LNCaP clone FGC (cell line): ENCODE measurements at regions not wholly inside any gene's neighbourhood (a gene's known extent, or its start where the extent isn't known, plus 50 kb on each side); places are given as distances from the start of the nearest gene placed in this dataset.

Experiments
- DNase-seq: peaks from one replicate; pipeline ENCODE4 v3.0.0-alpha.2; 2011; ENCODE audit warnings: low read depth
- H3K4me3 ChIP-seq: 2 replicates; pipeline ENCODE4 v1.5.1; 2011; ENCODE audit warnings: mild to moderate bottlenecking, low read depth, low read length, control low read depth
- TF ChIP-seq, protein P1 (sequence below): IDR thresholded peaks from 2 replicates; pipeline ENCODE4 v1.5.1; 2012; ENCODE audit warnings: mild to moderate bottlenecking; ENCODE audit not compliant: control insufficient read depth, insufficient read depth; ENCODE audit errors: extremely low read depth

DNA sequence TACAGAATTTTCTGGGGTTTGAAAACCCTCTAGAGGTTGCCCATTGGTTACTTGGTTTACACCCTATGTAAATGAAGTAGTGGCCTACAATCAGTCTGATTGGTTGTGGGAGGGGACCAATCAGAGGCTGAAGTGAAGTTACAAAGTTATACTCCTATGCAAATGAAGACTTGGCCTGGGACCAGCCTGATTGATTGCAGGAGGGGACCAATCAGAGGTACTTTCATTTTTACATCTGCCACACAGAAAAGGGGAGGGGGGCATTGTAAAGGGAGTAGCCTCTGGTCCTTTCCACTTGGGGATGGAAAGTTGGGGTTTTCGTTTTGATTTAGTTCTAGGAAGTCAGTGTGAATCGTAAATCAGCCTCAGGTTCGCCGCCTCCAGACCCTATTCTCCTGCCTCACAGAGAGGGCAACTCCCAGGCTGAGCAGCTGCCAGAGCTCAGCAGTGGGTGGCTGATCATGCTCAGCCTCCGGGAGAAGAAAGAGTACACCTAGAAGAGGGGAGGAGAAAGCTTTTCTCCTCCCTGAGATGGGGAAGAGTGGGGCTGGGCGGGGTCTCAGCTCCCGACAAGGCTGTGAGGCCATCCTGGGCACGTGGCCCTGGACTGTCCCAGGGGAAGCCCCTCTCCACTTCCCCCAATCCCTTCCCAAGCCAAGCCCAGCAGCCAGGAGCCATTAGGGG is 372.5 kb downstream of the GALR1 start:
- H3K4me3 ChIP-seq = no peak overlapping the region
- no peak for DNase-seq
- TF ChIP-seq, protein P1, sequence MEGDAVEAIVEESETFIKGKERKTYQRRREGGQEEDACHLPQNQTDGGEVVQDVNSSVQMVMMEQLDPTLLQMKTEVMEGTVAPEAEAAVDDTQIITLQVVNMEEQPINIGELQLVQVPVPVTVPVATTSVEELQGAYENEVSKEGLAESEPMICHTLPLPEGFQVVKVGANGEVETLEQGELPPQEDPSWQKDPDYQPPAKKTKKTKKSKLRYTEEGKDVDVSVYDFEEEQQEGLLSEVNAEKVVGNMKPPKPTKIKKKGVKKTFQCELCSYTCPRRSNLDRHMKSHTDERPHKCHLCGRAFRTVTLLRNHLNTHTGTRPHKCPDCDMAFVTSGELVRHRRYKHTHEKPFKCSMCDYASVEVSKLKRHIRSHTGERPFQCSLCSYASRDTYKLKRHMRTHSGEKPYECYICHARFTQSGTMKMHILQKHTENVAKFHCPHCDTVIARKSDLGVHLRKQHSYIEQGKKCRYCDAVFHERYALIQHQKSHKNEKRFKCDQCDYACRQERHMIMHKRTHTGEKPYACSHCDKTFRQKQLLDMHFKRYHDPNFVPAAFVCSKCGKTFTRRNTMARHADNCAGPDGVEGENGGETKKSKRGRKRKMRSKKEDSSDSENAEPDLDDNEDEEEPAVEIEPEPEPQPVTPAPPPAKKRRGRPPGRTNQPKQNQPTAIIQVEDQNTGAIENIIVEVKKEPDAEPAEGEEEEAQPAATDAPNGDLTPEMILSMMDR = no peak

DNA sequence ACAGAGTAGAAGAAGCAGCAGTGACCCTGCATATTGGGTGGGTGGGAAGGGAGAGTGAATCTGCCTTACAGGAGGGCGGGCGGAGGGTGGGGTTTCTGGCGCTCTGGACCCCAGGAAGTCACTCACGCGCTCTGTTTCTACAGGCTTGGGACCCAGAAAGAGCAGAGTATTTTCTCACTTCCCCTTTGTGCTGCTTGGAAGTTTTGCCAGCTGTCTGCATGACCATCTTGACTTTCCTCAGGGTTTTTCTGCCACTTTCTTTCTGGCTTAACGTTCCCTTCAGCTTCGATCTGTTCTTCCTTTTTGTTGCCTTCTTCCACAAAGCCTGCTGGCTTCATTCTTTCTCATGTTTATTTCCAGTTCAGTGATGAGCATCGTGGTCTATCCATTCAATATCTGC is 383.1 kb downstream of the GALR1 start:
- TF ChIP-seq, protein P1 = no peak
- H3K4me3 ChIP-seq = no peak overlapping the region
- no peak for DNase-seq

DNA sequence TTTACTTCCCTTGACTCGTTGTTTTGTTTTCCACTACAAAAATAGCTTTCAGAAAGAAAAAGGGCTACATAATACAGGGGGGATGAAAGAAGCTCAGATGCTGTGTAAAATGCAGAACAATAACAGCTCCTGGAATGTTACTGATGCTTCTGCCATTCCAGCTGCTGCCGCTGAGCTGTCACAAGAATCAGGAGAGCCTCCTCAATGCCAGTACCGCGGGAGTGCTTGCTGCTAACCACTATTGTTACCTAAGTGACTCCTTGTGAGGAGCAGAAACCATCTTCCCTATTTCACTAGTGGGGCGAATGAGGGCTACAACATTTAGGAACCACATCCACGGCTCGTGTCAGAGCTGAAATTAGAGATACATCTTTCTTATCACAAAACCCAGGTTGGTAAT is 384.8 kb downstream of the GALR1 start:
- no peak overlapping the region for H3K4me3 ChIP-seq
- no peak for DNase-seq
- TF ChIP-seq, protein P1 = no peak

DNA sequence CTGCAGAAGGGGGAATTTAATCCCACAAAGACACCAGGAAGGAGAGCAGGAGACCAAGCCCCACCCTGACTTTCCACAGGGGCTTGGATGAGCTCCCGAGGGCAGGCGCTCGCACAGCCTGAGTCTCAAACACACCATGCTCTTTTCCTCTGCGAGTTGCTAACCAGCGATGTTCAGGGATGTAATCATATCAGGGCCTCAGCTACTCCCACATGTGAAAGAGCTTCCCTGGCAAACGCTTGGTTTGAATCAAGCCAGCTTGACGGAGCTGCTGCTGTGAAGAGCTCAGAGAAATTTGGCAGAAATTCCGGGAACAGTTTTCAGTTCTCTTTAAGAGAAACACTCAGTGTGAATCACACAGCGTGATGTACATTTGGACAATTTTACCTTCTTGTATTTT is 385.8 kb downstream of the GALR1 start:
- H3K4me3 ChIP-seq = no peak overlapping the region
- DNase-seq = no peak
- TF ChIP-seq, protein P1 = no peak

DNA sequence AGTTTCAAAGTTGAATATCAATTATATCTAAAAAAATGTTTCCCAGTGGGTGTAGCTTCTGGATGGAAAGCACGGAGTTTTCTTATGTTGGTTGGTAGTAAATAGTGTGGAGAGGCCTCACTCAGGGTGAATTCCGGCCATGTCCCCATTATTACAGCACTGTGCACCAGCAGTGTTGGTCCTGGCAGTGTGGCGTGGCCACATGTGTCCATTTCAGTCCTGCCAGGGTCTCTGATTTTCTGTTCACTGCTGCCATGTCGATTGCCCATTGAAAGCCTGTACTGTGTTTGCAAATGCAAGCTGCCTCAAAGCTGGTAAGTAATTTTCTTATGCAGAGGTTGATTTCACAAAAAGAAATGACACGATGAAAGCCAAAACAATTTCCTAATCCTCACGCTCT is 386.2 kb downstream of the GALR1 start:
- no peak overlapping the region for H3K4me3 ChIP-seq
- TF ChIP-seq, protein P1 = no peak
- DNase-seq = no peak

DNA sequence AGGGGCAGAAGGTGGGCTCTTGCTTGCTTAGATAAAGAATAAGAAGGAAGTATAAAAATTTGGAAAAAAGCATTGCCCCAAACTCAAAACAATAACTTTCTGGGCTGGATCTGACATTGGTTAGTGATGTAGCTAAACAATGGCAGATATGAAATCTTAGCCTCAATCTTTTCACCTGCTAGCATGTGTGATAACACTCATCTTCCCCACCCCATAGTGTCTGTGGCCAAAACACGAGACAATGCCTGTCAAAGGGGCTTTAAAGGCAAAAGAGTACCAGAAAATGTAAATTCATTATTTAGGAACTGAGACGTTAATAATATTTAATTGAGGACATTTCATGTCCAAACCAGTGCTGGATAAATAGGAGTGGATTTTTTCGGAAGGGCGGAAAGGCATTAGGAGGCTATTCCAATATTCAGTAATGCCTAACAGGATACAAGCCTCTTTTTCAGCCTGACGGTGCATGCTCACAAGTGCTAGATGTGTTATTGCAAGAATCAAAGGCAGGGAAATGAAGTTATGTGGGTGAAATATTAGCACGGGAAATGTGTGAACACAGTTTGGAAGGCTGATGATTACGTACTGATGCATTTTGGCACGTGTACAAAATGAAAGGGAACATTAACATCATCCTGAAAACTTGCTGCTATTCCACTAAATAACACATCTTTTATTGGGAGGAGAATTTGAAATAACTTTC is 395.7 kb downstream of the GALR1 start:
- TF ChIP-seq, protein P1 = no peak
- DNase-seq = no peak
- H3K4me3 ChIP-seq = no peak overlapping the region

DNA sequence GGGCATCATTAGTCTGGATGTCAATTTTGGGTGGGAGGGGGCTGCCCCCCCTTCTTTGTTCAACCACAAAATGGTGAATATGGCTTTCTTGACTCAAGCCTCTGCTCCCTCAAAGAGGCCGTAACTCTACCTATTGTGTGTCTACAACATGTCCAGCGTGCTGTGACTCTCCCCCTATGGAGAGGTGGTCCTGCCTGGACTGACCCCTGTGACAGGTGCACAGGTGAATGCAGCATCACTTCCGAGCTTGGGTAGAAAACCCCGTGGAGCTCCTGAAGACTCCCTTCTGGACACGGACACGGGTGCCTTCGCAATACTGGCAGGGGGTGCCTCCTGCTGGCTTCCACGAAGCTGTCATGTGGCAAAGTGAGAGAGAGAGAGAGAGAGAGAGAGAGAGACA is 397.8 kb downstream of the GALR1 start:
- DNase-seq = no peak
- TF ChIP-seq, protein P1 = no peak; the same call in 1 of the 2 replicates
- no peak overlapping the region for H3K4me3 ChIP-seq
